NCI-H2171 (cell line): ENCODE measurements at regions not wholly inside any gene's neighbourhood (a gene's known extent, or its start where the extent isn't known, plus 50 kb on each side); places are given as distances from the start of the nearest gene placed in this dataset.

Experiments used
- DNase-seq: peaks from one replicate; lab custom pipeline; 2025; lab: John Stamatoyannopoulos, UW

DNA sequence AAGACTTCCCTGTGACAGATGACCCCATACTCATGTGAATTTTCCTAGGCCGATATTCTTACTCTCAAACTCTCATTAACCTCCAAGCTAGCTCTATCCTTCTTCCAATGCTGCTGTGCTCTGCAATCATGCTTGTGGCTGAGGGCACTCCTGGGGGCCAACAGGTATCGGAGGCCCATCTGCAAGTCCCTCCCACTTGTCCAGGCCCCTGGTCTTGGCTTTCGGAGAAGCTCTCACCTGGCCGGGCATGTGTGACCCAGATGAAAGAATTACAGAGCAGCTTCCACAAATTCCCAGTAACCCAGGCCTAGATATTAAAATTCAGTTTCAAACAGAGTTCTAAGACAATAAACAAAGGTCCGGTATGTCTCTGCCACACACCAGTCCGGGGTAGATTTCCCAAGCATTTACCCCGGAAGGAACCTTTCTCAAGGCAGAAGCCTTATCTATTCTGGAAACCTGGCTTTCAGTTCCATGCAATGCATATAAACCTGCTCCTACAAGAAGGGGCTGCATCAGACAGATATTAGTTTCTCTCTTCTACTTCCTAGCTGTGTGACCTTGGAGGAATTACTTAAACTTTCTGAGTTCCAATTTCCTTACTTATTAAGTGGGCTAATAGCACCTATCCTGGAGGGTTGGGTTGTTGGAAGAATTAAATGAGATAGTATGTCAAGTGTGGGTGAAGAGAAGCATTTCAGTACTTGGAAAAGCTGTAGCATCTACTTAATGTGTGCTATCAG lies 270.8 kb downstream of the PTTG2 start:
- DNase-seq, result no peak

- no peak for DNase-seq
These were observed 271.4 kb downstream of the PTTG2 start for GRCh38 chr4:38231626-38232025.

- no peak for DNase-seq
These were observed 272.5 kb downstream of the PTTG2 start for GRCh38 chr4:38232741-38233140.

- no peak for DNase-seq
These were observed 273.7 kb downstream of the PTTG2 start for GRCh38 chr4:38233727-38234480.

DNA sequence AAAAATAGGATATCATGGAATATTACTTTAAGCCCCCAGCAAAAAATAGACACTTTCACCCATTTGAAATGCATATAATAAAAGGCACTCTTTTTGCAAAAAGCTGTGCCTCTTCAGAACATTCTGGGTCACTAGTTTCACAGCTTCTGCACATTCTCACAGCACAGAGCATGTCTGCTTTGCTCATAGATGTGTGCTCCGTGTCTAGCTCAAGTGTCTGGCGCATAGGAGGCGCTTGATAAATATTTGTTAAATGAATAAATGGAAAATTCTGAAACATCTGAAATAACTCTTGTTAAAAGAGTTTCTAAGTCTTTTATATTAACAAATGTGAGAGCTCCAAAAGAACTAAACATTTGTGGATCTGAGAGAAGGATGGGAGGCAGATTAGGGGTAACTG lies 275.2 kb downstream of the PTTG2 start:
- DNase-seq, result no peak

- DNase-seq, result no peak
These were observed 275.8 kb downstream of the PTTG2 start for GRCh38 chr4:38236003-38236402.

DNA sequence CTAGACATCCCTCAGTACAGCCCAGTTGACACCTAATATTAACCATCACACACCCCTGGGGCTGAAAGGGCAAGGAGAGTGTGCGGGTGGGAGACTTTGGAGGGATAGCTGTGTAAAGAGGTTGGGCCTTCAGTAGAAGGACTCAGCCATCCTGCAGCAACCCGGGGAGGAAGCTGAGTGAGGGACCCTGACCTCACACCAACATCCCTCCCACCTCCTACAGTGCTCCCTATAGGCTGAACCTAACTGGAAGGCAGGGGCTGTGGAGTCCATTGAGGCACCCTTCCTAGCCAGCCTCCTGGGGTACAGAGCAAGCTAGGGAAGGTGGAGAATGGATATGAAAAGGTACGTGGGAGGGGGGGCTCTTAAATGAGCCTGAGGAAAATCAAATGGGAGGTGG lies 276.3 kb downstream of the PTTG2 start:
- DNase-seq, result no peak

GRCh38 chr4:38237139-38237538 lies 276.9 kb downstream of the PTTG2 start:
- no peak for DNase-seq

DNA sequence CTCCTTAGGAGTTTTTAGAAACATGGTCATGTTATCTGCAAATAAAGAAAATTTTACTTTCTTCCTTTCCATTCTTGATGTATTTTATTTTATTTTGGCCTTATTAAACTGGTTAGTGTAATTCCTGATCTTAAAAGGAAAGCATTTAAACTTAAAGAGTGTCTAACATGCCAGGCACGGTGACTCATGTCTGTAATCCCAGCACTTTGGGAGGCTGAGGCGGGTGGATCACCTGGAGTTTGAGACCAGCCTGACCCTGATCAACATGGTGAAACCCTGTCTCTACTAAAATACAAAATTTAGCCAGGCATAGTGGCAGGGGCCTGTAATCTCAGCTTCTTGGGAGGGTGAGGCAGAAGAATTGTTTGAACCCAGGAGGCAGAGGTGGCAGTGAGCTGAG lies 281.3 kb downstream of the PTTG2 start:
- DNase-seq, result no peak

- DNase-seq, result no peak
These were observed 281.9 kb downstream of the PTTG2 start for GRCh38 chr4:38242101-38242500.

GRCh38 chr4:38242822-38243387 lies 282.7 kb downstream of the PTTG2 start:
- DNase-seq, result no peak

DNA sequence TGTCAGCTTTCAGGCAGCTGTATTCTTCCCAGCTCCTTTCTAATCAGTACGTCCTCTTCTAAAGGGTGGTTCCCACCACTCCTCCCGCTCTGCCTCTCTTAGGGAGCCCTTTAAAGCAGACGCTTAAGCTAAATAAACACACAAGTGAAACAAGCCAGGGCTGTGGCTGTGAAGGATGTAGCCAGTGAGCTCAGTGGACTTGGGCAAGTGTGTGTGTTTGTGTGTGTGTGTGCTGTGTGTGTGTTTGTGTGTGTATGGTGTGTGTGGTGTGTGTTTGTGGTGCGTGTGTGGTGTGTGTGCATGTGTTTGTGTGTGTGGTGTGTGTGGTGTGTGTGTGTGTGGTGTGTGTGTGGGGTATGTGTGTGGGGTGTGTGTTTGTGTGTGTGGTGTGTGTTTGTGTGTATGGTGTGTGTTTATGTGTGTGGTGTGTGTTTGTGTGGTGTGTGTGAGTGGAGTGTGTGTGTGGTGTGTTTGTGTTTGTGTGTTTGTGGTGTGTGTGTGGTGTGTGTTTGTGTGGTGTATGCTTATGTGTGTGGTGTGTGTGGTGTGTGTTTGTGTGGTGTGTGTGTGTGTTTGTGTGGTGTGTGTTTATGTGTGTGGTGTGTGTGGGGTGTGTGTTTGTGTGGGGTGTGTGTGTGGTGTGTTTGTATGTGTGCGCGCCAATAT lies 283.3 kb downstream of the PTTG2 start:
- DNase-seq, result no peak

DNA sequence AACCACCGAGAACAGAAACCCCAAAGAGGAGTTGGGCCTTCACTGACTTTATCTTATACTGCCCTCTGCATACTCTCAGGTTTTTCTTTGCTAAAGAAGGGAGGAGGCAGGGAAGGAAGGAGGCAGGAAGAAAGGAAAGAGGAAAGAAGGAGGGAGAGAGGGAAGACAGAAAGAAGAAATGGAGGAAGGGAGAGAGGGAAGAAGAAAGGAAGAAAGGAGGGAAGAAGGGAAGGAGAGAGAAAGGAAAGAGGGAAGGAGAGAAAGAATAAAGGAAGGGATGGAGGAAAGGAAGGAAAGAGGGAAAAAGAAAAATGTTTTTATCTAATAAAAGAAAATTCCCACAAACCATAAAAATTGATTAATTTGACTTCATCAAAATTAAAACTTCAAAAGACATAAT lies 294.6 kb downstream of the PTTG2 start:
- no peak for DNase-seq

DNA sequence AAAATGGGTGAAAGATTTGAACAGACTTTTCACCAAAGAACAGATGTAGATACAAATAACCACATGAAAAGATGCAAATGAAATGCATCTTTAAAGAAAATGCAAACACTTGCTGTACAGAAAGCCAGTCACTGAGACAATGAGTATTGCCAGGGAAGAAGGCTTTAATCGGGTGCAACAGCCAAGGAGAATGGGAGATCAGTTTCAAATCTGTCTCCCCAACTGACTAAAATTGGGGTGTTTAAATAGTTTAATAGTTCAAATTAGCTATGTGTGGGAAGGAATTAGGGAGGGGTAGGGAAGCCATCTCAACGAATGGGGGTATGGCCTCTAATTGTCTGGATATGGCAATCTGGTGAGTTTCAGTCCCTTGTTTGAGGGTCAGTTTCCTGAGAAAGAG lies 295.4 kb downstream of the PTTG2 start:
- no peak for DNase-seq

DNA sequence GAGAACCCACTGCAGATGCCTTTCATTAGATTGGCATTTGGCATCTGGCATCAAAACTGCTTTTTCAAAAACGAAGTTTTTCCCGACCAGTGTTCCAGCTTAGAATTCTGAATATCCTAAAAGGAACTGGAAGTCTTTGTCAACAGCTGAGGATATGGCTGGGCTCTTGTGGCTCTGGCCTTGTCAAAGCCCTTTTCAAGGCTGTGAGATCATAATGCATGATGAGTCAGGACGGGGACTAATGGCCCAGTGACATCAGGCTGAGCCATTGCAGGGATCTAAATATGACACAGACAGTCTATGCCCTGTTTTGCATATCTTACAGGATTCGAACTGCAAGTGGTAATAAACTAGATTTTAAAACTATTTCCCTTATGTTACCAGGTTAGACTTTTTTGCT lies 306.4 kb downstream of the PTTG2 start:
- DNase-seq, result no peak

GRCh38 chr4:38268108-38268820 lies 308.1 kb downstream of the PTTG2 start:
- DNase-seq, result no peak

- DNase-seq, result no peak
These were observed 308.6 kb downstream of the PTTG2 start for GRCh38 chr4:38268837-38269236.

GRCh38 chr4:38273407-38273806 lies 313.2 kb downstream of the PTTG2 start:
- no peak for DNase-seq

GRCh38 chr4:38275331-38276100 lies 315.3 kb downstream of the PTTG2 start:
- DNase-seq, result no peak

GRCh38 chr4:38278255-38278654 lies 318.1 kb downstream of the PTTG2 start:
- no peak for DNase-seq

DNA sequence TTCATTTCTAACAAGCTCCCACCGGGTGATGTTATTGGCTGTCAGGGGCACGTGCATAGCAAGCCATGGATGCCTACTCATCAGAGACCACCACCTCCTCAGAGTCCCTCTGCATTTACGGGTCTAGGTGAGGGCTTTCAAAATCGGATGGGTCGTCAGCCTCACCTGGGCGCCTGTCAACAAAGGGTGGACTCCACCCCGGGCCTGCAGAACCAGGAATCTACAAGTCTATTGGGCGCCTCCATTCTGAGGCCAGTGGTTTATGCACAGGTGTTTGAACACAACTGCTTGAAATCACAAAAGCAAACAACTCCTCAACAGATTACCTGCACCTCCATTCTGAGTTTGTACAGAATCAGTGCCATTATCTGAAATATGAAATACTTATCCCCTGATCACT lies 318.9 kb downstream of the PTTG2 start:
- no peak for DNase-seq
